H1 (cell line): ENCODE measurements at regions not wholly inside any gene's neighbourhood (a gene's known extent, or its start where the extent isn't known, plus 50 kb on each side); places are given as distances from the start of the nearest gene placed in this dataset.

Source experiments
- CTCF ChIA-PET: fragments of 300-600 bp; sonication (Branson Sonifier 250); formaldehyde crosslinking; loops from one replicate; lab custom pipeline; 2021; ENCODE audit not compliant: partially characterized antibody; lab: Charles Lee
- POLR2A ChIA-PET: fragments of 300-600 bp; sonication (Branson Sonifier 250); formaldehyde crosslinking; loops from one replicate; lab custom pipeline; 2021; ENCODE audit warnings: inconsistent platforms; ENCODE audit not compliant: partially characterized antibody; lab: Charles Lee
- DNase-seq, 2 experiments: peaks; one replicate each; pipeline versions ENCODE4 v3.0.0 to v3.0.0-alpha.2; 2010 to 2022; ENCODE audit warnings: low spot score in 2 of 2, low read depth in 1 of 2, mixed read lengths in 1 of 2
- FAIRE-seq: peaks from 2 replicates; lab custom pipeline; 2011; peaks lifted over from hg19 to GRCh38; lab: Jason Lieb, UNC
- H2AFZ ChIP-seq: 2 replicates; pipeline ENCODE4 v1.8.1; 2012; ENCODE audit warnings: low read length, inconsistent platforms
- H2AK5ac ChIP-seq: 2 replicates; pipeline ENCODE4 v1.6.1; 2013; ENCODE audit warnings: low read depth, low read length
- H2BK120ac ChIP-seq: replicated peaks from 2 replicates; pipeline ENCODE3; 2013; ENCODE audit warnings: low read depth, low read length, inconsistent platforms
- H2BK12ac ChIP-seq: 2 replicates; pipeline ENCODE4 v1.6.1; 2013; ENCODE audit warnings: low read depth, low read length
- H2BK15ac ChIP-seq: 2 replicates; pipeline ENCODE4 v1.6.1; 2013; ENCODE audit warnings: low read length
- H2BK20ac ChIP-seq: 2 replicates; pipeline ENCODE4 v1.6.1; 2013; ENCODE audit warnings: low read length
- H2BK5ac ChIP-seq: 2 replicates; pipeline ENCODE4 v1.6.1; 2013; ENCODE audit warnings: low read depth, low read length
- H3K14ac ChIP-seq: 2 replicates; pipeline ENCODE4 v1.6.1; 2013; ENCODE audit warnings: inconsistent platforms; ENCODE audit not compliant: insufficient read length
- H3K18ac ChIP-seq: 2 replicates; pipeline ENCODE4 v1.6.1; 2013; ENCODE audit warnings: low read length; ENCODE audit errors: extremely low read depth
- H3K23ac ChIP-seq: 2 replicates; pipeline ENCODE4 v1.6.1; 2013; ENCODE audit warnings: inconsistent platforms; ENCODE audit not compliant: insufficient read length
- H3K23me2 ChIP-seq: 2 replicates; pipeline ENCODE4 v1.6.1; 2013; ENCODE audit warnings: low read depth, low read length
- H3K27ac ChIP-seq: 2 replicates; pipeline ENCODE4 v1.6.1; 2011; ENCODE audit warnings: low read depth, low read length, inconsistent platforms
- H3K27me3 ChIP-seq, 4 experiments: replicated peaks in 1 of 4; 1 replicate in 1 of 4; 2 replicates in 3 of 4; pipeline versions ENCODE4 v1.6.1 to v1.8.1; 2011 to 2013; ENCODE audit warnings: low read length in 3 of 4, mild to moderate bottlenecking in 3 of 4, inconsistent platforms in 2 of 4, mixed read lengths in 2 of 4, moderate library complexity in 1 of 4; ENCODE audit not compliant: control insufficient read depth in 3 of 4, insufficient read depth in 3 of 4; ENCODE audit errors: extremely low read depth in 1 of 4
- H3K36me3 ChIP-seq, 4 experiments: 2 replicates each; pipeline versions ENCODE4 v1.6.1 to v1.8.1; 2011 to 2013; ENCODE audit warnings: mild to moderate bottlenecking in 4 of 4, low read length in 3 of 4, moderate library complexity in 2 of 4, control low read depth in 1 of 4, inconsistent platforms in 1 of 4; ENCODE audit not compliant: insufficient read depth in 4 of 4, control insufficient read depth in 2 of 4
- H3K4ac ChIP-seq: replicated peaks from 2 replicates; pipeline ENCODE3; 2013; ENCODE audit warnings: low read length, low read depth, mixed read lengths, inconsistent platforms; ENCODE audit not compliant: insufficient read length
- H3K4me1 ChIP-seq, 4 experiments: replicated peaks in 1 of 4; 1 replicate in 1 of 4; 2 replicates in 3 of 4; pipeline versions ENCODE4 v1.6.1 to v1.8.1; 2011 to 2013; ENCODE audit warnings: low read length in 3 of 4, inconsistent platforms in 2 of 4, mixed read lengths in 1 of 4; ENCODE audit not compliant: insufficient read depth in 4 of 4, control insufficient read depth in 3 of 4
- H3K4me2 ChIP-seq, 2 experiments: 2 replicates each; pipeline versions ENCODE4 v1.6.1 to v1.8.1; 2011 to 2013; ENCODE audit warnings: low read depth in 2 of 2, low read length in 2 of 2, control low read depth in 1 of 2, inconsistent platforms in 1 of 2, mild to moderate bottlenecking in 1 of 2; ENCODE audit not compliant: insufficient read depth in 1 of 2
- H3K4me3 ChIP-seq, 4 experiments: fragments of 200-600, 300-600 bp in 1 of 4; sonication (generic), shearing (Covaris generic), sonication (Bioruptor Twin) in 1 of 4; 2 replicates each; pipeline versions ENCODE4 v1.5.1 to v1.8.1; 2011 to 2016; ENCODE audit warnings: low read length in 4 of 4, low read depth in 3 of 4, control low read depth in 2 of 4, inconsistent platforms in 2 of 4, mild to moderate bottlenecking in 2 of 4, mixed read lengths in 1 of 4, moderate library complexity in 1 of 4; ENCODE audit not compliant: insufficient read depth in 2 of 4; ENCODE audit errors: extremely low read depth in 1 of 4
- H3K56ac ChIP-seq: replicated peaks from 2 replicates; pipeline ENCODE3; 2013; ENCODE audit warnings: low read depth, mild to moderate bottlenecking, mixed read lengths, low read length, inconsistent platforms; ENCODE audit not compliant: insufficient read length
- H3K79me1 ChIP-seq: 2 replicates; pipeline ENCODE4 v1.6.1; 2013; ENCODE audit warnings: low read depth, low read length, control low read depth
- H3K79me2 ChIP-seq, 2 experiments: 2 replicates each; pipeline versions ENCODE4 v1.6.1 to v1.8.1; 2012 to 2013; ENCODE audit warnings: low read length in 2 of 2, mild to moderate bottlenecking in 2 of 2, inconsistent platforms in 1 of 2; ENCODE audit not compliant: insufficient read depth in 2 of 2, control insufficient read depth in 1 of 2
- H3K9ac ChIP-seq, 4 experiments: replicated peaks in 1 of 4; 1 replicate in 1 of 4; 2 replicates in 3 of 4; pipeline versions ENCODE4 v1.6.1 to v1.8.1; 2011 to 2013; ENCODE audit warnings: low read depth in 3 of 4, low read length in 3 of 4, control low read depth in 2 of 4, mild to moderate bottlenecking in 2 of 4, moderate library complexity in 2 of 4, inconsistent platforms in 1 of 4; ENCODE audit errors: extremely low read depth in 1 of 4
- H3K9me3 ChIP-seq, 2 experiments: 2 replicates each; pipeline versions ENCODE4 v1.6.1 to v1.8.1; 2012 to 2013; ENCODE audit warnings: mild to moderate bottlenecking in 2 of 2, moderate library complexity in 2 of 2, control low read depth in 1 of 2, inconsistent platforms in 1 of 2, low read depth in 1 of 2, low read length in 1 of 2, mixed read lengths in 1 of 2; ENCODE audit not compliant: insufficient read depth in 2 of 2
- H4K20me1 ChIP-seq, 2 experiments: replicated peaks in 1 of 2; 2 replicates each; pipeline versions ENCODE3 to v1.8.1; 2011 to 2013; ENCODE audit warnings: inconsistent platforms in 2 of 2, low read length in 2 of 2, mild to moderate bottlenecking in 1 of 2; ENCODE audit not compliant: insufficient read depth in 2 of 2, control insufficient read depth in 1 of 2
- H4K5ac ChIP-seq: 2 replicates; pipeline ENCODE4 v1.6.1; 2013; ENCODE audit warnings: low read length, low read depth, mixed read lengths, inconsistent platforms; ENCODE audit not compliant: insufficient read length
- H4K8ac ChIP-seq: 2 replicates; pipeline ENCODE4 v1.8.0; 2013; ENCODE audit warnings: mild to moderate bottlenecking, moderate library complexity, low read length, inconsistent platforms; ENCODE audit not compliant: insufficient read depth; ENCODE audit errors: extremely low read depth
- H4K91ac ChIP-seq: replicated peaks from 2 replicates; pipeline ENCODE3; 2013; ENCODE audit warnings: low read length, mixed read lengths, inconsistent platforms; ENCODE audit not compliant: insufficient read length
- CBX5 ChIP-seq: fragments of 300-800, 300-1000 bp; sonication (generic); IDR thresholded peaks from 2 replicates; pipeline ENCODE4 v1.7.1; 2016; ENCODE audit warnings: antibody characterized with exemption, low read length, low read depth
- CTBP2 ChIP-seq: IDR thresholded peaks from 2 replicates; pipeline ENCODE4 v1.7.0; 2011; ENCODE audit warnings: borderline replicate concordance, mild to moderate bottlenecking, moderate library complexity, mixed read lengths, low read length; ENCODE audit not compliant: insufficient read depth, insufficient read length
- WGBS, 2 experiments: shearing (Covaris generic) in 1 of 2; methylation state at CpG; one replicate each; pipeline versions ENCODE4 v1.1.6 to v1.1.7; 2013 to 2015; ENCODE audit warnings: low lambda C conversion rate in 2 of 2, mixed read lengths in 2 of 2, inconsistent platforms in 1 of 2, low coverage in 1 of 2, missing lambda C conversion rate in 1 of 2; ENCODE audit not compliant: insufficient replicate concordance in 2 of 2, insufficient coverage in 1 of 2, insufficient read length in 1 of 2; ENCODE audit errors: extremely low coverage in 1 of 2, missing lambda C conversion rate in 1 of 2; 5-methylcytosine and 5-hydroxymethylcytosine counted together

GRCh38 chr15:59879506-59880265 is 124.4 kb upstream of the FOXB1 start:
- Histone ChIP-seq H3K23me2 (no peaks in the 10 kb centered on the region; the same call in 1 of the 2 replicates), H3K4ac (no peak overlapping the region), H2AK5ac (no peak overlapping the region), H4K5ac (no peak overlapping the region), H3K56ac (no peak overlapping the region), H2BK20ac (no peak overlapping the region), H3K4me2 (no peak overlapping the region), H4K8ac (no peak overlapping the region), H2AFZ (no peak overlapping the region), H3K9me3 (no peaks in the 10 kb centered on the region), H3K14ac (no peak overlapping the region), H3K23ac (no peak overlapping the region), H3K36me3 (no peaks in the 10 kb centered on the region), H3K4me3 (no peak overlapping the region), H3K9ac (no peak overlapping the region), H2BK12ac (no peak overlapping the region), H2BK120ac (no peak overlapping the region), H4K20me1 (no peaks in the 10 kb centered on the region), H2BK15ac (no peak overlapping the region), H4K91ac (no peak overlapping the region), H3K27me3 (no peaks in the 10 kb centered on the region), H3K79me1 (no peaks in the 10 kb centered on the region), H3K79me2 (no peaks in the 10 kb centered on the region), H3K4me1 (peaks cover 0 to 5% (median 1%) of the 10 kb centered on the region in 4 experiments; a peak in 3 of 7 replicates), H3K27ac (no peak overlapping the region), H3K18ac (no peak overlapping the region), H2BK5ac (no peak overlapping the region)
- FAIRE-seq = no peak
- POLR2A ChIA-PET = no interaction called here
- CTCF ChIA-PET = no interaction called here
- DNase-seq = no peak
- WGBS, 2 experiments = 83% methylated on average over 2 of the region's 2 CpGs; no CpG with 5 or more reads in 1 of the 2 experiments
- TF ChIP-seq CTBP2 (no peak), CBX5 (no peak)
